Hindlimb muscle (tissue), 1 donor: ENCODE measurements at regions not wholly inside any gene's neighbourhood (a gene's known extent, or its start where the extent isn't known, plus 50 kb on each side); places are given as distances from the start of the nearest gene placed in this dataset.
"Not testable (repeated sequence)": the region's sequence is repeated elsewhere in the genome, so short reads cannot be mapped to it uniquely, and the experiment has no call there.

ENCODE experiments used
- DNase-seq: peaks from one replicate; pipeline ENCODE4 v3.0.0-alpha.2; 2013

DNA sequence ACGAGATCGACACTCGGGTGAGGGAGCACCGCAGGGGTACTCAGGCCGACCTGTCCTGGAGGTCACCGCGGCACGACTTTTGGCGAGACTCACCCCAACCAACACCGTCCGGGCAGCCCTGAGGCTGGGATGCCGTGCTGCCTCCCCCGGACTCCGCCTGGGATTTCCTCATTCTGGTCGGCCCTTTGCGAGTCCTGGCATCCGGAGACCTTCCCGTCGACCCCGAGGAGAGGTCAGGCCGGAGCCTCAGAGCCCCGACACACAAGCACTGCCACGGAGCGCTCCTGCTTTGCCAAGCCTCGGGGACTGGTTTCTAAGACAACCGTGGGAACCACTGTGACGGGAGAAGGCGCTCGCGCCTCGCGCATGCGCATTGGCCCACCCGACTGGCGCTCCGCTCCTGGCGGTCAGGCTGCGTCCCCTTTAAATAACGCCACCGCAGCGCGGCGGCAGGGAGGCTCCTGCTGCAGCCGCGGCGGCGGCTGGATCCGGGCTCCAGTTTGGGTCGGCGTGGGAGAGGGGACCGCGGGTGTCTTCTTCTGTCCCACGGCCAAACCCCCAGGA, 166.4 kb upstream of the ZNF337 start:
- peak; percentile 85 for DNase-seq

GRCh38 chr20:25860531-25861150, 164.0 kb upstream of the ZNF337 start:
- DNase-seq = no peak

DNA sequence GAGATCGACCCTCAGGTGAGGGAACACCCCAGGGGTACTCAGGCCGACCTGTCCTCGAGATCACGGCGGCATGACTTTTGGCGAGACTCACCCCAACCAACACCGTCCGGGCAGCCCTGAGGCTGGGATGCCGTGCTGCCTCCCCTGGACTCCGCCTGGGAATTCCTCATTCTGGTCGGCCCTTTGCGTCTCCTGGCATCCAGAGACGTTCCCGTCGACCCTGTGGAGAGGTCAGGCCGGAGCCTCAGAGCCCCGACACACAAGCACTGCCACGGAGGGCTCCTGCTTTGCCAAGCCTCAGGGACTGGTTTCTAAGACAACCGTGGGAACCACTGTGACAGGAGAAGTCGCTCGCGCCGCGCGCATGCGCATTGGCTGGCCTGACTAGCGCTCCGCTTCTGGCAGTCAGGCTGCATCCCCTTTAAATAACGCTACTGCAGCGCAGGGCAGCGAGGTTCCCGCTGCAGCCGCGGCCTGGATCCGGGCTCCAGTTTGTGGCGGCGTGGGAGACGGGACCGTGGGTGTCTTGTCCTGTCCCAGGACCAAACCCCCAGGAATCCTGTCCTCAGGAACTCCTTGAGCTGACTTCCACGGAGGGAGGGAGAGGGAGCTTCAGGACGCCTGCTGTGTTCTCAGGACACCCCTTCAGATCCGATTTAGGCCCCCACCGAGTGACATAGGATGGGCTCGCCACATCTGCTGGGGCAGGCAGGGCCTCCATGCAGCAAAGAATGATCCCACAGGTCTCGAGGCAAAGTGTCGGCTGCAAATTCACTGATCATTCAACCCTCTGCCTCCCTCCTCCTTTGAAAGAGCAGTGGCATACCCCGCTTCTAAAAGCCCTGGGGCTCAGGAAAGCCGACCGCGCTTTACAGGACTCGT, 163.2 kb upstream of the ZNF337 start:
- DNase-seq = no peak

- no peak for DNase-seq
Observed at GRCh38 chr20:25858495-25859425, 162.1 kb upstream of the ZNF337 start.

DNA sequence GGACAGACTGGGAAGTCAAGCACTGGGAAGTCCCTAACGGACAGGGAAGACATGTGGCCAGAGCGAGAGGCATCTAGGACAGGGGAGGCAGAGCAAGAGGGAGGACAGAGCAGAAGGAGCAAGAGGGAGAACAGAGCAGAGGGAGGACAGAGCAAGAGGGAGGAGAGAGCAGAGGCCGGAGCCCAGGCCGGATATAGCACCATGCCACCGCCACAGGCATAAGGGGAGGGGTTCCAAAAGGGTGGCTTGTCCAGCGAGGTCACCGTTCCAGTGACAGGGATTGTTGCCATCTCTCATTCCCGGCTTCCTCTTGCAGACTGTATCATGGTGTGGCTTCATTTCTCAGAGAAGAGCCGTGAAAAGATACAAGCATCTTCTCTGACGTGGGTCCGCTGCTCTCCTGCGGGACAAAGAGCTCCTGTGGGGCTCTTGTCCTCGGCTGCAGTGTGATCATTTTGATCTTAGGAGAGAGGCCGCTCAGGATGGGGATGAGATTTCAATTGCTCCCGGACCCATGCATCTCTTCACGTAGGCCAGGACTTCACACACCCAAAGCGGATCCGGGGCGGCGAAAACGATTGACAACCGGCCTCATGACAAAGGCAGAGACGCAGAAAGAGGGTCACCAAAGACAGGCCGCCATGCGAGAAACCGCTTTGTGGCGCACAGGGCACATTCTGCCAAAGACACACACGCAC, 160.6 kb upstream of the ZNF337 start:
- not testable (repeated sequence) for DNase-seq

DNA sequence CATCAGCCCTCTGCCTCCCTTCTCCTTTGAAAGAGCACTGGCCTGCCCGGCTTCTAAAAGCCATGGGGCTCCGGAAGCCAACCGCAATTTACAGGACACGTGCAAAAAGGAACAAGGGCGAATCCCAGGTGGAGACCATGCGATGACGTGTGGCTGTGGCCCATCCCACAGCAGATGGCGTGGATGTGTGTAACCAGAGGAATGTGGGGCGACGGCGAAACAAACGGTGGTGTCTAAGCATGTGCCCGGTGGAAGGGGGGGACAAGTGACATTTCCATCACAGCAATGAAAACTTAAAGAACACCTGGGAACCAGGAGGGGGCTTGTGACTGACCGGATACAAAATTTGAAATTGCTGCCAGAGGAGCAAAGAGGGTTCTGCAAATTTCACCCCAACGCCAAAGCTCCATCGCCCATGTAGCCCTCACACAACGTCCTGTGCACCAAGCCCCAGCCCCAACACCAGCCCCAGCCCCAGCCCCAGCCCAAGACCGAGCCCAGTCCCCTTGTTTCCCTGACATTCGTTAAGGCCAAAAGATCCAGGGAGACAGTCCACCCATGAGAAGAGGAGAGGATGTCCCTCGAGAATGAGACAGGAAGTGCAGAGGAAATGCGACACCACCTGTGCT, 159.7 kb upstream of the ZNF337 start:
- DNase-seq = no peak

- DNase-seq = not testable (repeated sequence)
Observed at GRCh38 chr20:25855451-25856156, 159.0 kb upstream of the ZNF337 start.

DNA sequence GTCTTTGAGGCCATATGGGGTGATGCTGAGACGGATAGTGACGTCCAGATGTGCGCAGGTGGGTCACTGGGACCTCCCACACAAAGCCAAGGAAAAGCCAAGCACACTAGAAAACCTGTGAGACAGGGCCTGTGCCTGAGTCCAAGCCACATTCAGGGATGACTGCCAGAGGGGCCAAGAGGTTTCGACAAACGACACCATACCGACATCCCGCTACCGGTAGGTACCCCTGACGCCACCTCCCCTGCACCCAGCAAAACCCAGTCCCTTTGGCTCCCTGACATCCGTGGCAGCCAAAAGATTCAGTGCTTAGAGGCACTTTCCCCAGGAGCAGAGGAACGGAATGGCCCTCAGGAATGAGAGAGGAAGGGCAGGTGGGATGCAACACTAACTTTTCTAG, 158.0 kb upstream of the ZNF337 start:
- not testable (repeated sequence) for DNase-seq

DNA sequence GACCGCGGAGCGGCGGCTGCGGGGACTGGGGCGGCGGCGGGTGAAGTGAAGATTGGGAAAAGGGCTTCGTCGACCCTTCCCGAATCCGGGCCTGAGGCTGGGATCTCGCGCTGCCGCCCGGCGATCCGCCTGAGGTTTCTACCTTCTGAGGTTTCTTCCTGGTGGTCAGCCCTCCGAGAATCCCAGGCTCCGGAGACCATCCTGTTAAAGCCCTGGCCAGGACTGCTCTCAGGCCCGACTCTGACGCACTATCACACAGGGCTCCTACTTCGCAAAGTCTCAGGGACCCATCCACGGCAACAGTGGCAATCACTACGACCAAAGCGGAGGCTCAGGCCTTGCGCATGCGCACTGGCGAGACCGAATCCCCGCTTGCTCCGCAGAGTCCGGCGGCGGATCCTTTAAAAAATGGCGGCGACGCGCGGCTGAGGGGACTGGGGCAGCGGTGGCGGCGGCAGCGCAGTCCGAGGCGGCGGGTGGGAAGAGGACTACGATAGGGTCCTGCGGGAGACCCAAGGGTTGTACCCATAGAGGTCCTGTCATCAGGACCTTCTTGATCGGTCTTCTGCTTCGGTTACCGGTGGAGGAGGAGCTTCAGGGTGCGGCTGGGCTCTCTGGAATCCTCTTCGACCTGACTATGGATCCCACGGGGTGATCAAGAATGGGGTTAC, 157.2 kb upstream of the ZNF337 start:
- peak; percentile 86 for DNase-seq

DNA sequence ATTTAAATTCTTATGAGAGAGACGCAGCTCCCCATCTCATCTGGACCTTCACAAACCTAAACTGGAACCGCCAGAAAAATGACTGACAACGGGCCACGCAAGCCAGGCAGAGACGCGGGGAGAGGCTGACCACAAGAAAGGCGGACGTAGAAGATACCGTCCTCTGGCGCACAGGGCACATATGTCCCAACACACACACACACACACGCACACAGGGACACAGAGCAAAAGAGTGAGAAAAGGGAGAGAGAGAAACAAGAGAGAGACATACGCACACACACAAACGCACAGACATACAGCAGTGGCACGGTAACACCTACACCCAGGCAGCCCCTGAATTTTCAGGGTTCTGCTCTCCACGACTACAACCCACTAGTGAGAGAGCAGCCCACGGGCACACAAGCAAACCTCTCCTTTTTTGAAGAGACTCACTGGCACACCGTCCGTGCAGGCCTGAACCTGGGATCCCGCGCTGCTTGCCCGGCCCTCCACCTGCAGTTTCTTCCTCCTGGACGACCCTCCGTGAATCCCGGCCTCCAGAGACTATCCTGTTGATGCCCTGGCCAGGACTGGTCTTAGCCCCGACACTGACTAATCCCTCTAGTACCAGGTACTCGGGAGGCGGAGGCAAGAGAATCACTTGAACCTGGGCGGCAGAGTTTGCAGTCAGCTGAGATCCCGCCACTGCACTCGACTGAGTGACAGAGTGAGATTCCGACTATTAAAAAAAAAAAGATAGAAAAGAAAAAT, 156.5 kb upstream of the ZNF337 start:
- DNase-seq = not testable (repeated sequence)

DNA sequence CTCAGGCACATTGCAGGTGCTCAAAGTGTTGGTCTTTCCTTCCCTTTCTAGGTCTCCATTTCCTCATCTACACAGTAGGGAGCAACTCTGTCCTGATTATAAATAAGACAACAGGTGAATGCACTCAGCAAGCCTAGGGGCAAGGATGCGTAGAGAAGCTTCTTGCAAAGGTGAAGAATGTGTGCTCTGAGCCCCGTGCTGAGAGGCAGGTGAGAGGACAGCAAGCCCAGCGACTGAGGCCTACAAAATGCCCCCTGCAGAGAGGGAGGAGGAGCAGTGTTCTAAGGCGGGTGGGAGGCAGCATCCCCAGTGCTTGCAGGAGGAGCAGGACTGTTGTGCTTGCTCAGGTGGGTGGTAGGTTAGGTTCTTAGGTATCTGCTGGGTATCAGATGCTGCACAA, 153.5 kb upstream of the ZNF337 start:
- not testable (repeated sequence) for DNase-seq

DNA sequence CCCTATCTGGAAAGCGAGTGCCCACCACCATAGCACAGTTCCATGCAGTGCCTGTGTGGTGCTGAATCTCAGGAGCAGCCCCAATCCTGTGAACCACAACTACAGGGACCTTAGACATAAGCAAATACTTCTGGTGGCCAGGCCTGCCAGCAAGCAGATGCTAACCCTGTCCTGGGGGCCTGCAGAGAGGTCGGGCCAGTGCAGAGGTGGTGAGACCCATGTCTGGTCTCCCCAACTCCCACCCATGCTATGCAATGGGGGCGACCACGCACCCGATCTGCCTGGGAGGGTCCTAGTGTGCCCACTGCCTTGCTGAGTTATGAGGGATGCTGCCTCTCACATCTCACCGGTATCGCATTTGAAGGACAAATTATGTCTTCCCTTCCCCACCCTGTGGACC, 151.6 kb upstream of the ZNF337 start:
- DNase-seq = no peak

- not testable (repeated sequence) for DNase-seq
Observed at GRCh38 chr20:25844640-25845039, 148.0 kb upstream of the ZNF337 start.

DNA sequence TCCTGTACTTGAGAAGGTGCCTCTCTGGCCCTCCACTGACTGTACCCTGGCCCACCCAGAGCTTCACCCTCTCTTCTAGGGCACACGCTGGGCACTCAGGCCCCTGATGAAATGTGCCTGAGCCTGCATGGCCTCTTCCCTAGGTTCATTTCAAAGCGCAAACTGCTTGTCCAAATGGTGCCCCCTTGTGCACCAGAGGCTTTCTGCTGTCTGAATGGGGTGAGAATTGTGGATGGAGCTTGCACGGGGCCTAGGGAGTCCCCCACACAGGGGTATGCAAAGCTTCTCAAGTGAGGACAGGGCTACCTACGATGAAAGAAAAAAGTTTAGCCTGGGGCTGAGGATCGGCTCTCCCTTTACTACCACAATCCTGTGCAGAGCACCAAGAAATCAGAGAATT, 116.9 kb upstream of the ZNF337 start:
- DNase-seq = not testable (repeated sequence)

GRCh38 chr20:25798174-25798993, 101.7 kb upstream of the ZNF337 start:
- not testable (repeated sequence) for DNase-seq

DNA sequence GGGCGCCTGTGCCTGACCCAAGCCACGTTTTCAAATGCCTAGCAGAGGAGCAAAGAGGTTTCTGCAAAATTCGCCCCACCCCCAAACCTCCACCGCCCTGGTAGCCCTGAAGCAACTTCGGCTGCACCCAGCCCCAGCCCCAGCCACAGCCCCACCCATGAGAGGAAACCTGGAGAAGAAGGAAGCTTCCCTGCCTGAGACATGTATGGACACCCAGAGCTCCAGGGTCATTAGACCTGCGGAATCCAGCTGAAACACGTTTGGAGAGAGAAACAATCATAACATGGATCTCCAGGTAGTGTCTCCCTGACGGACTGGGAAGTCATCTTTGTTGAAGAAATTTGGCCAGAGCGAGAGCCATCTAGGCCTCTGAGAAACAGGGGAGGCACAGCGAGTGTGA, 100.4 kb upstream of the ZNF337 start:
- DNase-seq = not testable (repeated sequence)

GRCh38 chr20:25777241-25777640, 80.6 kb upstream of the ZNF337 start:
- DNase-seq = not testable (repeated sequence)

- not testable (repeated sequence) for DNase-seq
Observed at GRCh38 chr20:25774711-25775110, 78.1 kb upstream of the ZNF337 start.
